ENCODE measurements at regions not wholly inside any gene's neighbourhood (a gene's known extent, or its start where the extent isn't known, plus 50 kb on each side); places are given as distances from the start of the nearest gene placed in this dataset.

GRCh38 chr6:80622641-80623040 is 516.2 kb downstream of the BCKDHB start (continued):
- TF ChIP-seq, protein P1, sequence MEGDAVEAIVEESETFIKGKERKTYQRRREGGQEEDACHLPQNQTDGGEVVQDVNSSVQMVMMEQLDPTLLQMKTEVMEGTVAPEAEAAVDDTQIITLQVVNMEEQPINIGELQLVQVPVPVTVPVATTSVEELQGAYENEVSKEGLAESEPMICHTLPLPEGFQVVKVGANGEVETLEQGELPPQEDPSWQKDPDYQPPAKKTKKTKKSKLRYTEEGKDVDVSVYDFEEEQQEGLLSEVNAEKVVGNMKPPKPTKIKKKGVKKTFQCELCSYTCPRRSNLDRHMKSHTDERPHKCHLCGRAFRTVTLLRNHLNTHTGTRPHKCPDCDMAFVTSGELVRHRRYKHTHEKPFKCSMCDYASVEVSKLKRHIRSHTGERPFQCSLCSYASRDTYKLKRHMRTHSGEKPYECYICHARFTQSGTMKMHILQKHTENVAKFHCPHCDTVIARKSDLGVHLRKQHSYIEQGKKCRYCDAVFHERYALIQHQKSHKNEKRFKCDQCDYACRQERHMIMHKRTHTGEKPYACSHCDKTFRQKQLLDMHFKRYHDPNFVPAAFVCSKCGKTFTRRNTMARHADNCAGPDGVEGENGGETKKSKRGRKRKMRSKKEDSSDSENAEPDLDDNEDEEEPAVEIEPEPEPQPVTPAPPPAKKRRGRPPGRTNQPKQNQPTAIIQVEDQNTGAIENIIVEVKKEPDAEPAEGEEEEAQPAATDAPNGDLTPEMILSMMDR (IDR thresholded peaks at IDR 0.05; ENCODE audit: low read depth, low read length, missing input control) = no peak
- peak; percentile 38 for TF ChIP-seq YY1 (IDR thresholded peaks at IDR 0.05)

- peaks cover 0 to 4% (median 1%) of the 10 kb centered on the region in 4 donors for H3K4me1 ChIP-seq (ENCODE audit: control insufficient read depth in 4 of 4, insufficient read depth in 4 of 4, low read length in 3 of 4)
- 84% methylated on average over 4 of the region's 4 CpGs for WGBS
- no peak overlapping the region for H3K4me3 ChIP-seq (ENCODE audit: low read depth in 1 of 3, low read length in 3 of 3)
- no peak overlapping the region for H3K27ac ChIP-seq (ENCODE audit: low read depth in 1 of 2, low read length in 2 of 2)
- H3K9me3 ChIP-seq (ENCODE audit: control insufficient read depth in 4 of 4, low read length in 3 of 4) = no peaks in the 10 kb centered on the region
- no peaks in the 10 kb centered on the region for H3K27me3 ChIP-seq (ENCODE audit: control insufficient read depth in 4 of 4, insufficient read depth in 4 of 4, low read length in 3 of 4)
- H3K9ac ChIP-seq (ENCODE audit: low read depth in 1 of 2, low read length in 2 of 2) = no peak overlapping the region
- DNase-seq (ENCODE audit: low spot score) = no peak
- TF ChIP-seq HNF4G (IDR thresholded peaks at IDR 0.05) (no peak), GABPA (IDR thresholded peaks at IDR 0.05 in 1 of 2, conservative IDR thresholded peaks at IDR 0.05 in 1 of 2) (no peak), RAD21 (IDR thresholded peaks at IDR 0.05) (no peak), EGR1 (IDR thresholded peaks at IDR 0.05; ENCODE audit: low read depth in 2 of 2) (no peak), NR2F2 (IDR thresholded peaks at IDR 0.05) (no peak), SP1 (IDR thresholded peaks at IDR 0.05) (no peak), TAF1 (conservative IDR thresholded peaks at IDR 0.05) (no peak), FOXA1 (IDR thresholded peaks at IDR 0.05) (no peak), ATF3 (IDR thresholded peaks at IDR 0.05) (no peak), RXRA (IDR thresholded peaks at IDR 0.05) (no peak), YY1 (IDR thresholded peaks at IDR 0.05) (no peak), REST (IDR thresholded peaks at IDR 0.05) (no peak), MAX (IDR thresholded peaks at IDR 0.05) (no peak), JUND (IDR thresholded peaks at IDR 0.05) (no peak), HNF4A (conservative IDR thresholded peaks at IDR 0.05) (no peak), FOXA2 (IDR thresholded peaks at IDR 0.05) (no peak)
- TF ChIP-seq, protein P1 (IDR thresholded peaks at IDR 0.05; ENCODE audit: low read depth, low read length, missing input control) = no peak
- TF ChIP-seq, protein P2, sequence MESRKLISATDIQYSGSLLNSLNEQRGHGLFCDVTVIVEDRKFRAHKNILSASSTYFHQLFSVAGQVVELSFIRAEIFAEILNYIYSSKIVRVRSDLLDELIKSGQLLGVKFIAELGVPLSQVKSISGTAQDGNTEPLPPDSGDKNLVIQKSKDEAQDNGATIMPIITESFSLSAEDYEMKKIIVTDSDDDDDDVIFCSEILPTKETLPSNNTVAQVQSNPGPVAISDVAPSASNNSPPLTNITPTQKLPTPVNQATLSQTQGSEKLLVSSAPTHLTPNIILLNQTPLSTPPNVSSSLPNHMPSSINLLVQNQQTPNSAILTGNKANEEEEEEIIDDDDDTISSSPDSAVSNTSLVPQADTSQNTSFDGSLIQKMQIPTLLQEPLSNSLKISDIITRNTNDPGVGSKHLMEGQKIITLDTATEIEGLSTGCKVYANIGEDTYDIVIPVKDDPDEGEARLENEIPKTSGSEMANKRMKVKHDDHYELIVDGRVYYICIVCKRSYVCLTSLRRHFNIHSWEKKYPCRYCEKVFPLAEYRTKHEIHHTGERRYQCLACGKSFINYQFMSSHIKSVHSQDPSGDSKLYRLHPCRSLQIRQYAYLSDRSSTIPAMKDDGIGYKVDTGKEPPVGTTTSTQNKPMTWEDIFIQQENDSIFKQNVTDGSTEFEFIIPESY (IDR thresholded peaks at IDR 0.05) = no peak
- H3K36me3 ChIP-seq (ENCODE audit: control insufficient read depth in 4 of 4, insufficient read depth in 3 of 4, low read depth in 1 of 4, low read length in 3 of 4) = no peaks in the 10 kb centered on the region
Measured at GRCh38 chr6:80618953-80619352, 512.5 kb downstream of the BCKDHB start.
